GM19328 (cell line): ENCODE measurements at regions not wholly inside any gene's neighbourhood (a gene's known extent, or its start where the extent isn't known, plus 50 kb on each side); places are given as distances from the start of the nearest gene placed in this dataset.
A peak's percentile ranks its signal among the peaks of the same experiment; 100 is the strongest.
"Not testable (repeated sequence)": the region's sequence is repeated elsewhere in the genome, so short reads cannot be mapped to it uniquely, and the experiment has no call there.

ENCODE experiments used
- ATAC-seq: cut with Tn5 transposase; IDR thresholded peaks from one replicate; pipeline ENCODE4 v1.9.1; 2021; ENCODE audit warnings: mild to moderate bottlenecking, moderate library complexity; ENCODE audit not compliant: unreplicated experiment

GRCh38 chr3:59508273-59508672 lies 458.4 kb upstream of the CFAP20DC start:
- ATAC-seq: no peak

DNA sequence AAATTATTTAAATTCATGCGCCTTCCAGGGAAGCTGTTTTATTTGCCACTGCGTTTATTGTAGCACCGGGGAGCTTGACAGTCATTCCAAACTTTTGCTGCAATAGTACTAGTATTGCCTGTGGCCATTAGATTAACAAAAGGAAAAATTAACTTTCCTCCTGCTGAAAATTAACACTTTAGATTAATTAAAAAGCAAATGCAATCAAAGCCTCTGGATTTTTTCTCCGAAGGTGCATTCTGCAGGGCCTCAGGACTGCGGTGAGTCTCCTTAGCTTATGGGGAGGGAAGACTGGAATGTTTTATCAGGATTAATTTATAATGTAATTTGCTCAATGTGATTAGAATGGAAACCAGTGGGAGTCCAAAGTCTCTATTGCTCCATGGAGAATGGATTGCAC lies 456.4 kb upstream of the CFAP20DC start:
- no peak for ATAC-seq

- no peak for ATAC-seq
Observed at GRCh38 chr3:59503441-59503840, 453.6 kb upstream of the CFAP20DC start.

GRCh38 chr3:59502806-59503205 lies 453.0 kb upstream of the CFAP20DC start:
- no peak for ATAC-seq

DNA sequence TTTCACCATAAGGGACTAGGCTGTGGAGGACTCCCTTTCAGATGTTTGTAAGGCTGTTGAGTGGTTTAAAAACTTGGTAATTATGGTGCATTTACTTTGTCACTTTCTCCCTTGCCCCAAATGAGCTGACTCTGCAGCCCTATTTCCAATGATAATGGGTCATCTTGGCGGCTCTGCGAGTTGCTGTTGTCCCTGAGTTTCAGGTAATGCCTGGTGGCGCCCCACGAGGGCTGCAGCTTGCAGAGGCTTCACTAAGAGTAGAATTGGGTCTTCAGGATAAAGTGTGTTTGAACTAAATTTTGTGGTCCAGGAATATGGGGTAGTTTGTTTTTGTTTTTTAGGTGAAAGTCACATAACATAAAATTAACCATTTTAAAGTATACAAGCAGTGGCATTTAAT lies 450.1 kb upstream of the CFAP20DC start:
- ATAC-seq: no peak

DNA sequence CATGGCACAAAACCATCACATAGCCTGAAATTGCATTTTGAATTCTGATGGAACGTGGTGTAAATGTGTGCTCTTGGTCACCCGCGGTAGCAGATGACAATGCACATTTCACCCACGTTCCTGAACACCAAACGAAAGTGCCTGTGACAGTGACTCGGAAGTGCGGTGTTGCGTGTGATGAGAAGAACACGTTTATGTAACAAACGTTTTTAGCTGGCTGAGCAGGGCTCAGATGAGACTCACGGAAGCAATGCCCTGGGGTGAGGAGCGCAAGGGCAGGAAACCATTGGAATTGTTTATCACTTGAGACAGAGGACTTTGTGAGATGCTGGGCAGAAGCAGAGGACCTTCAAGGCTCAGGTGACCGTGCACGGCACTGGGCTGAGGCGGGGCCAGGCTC lies 449.2 kb upstream of the CFAP20DC start:
- ATAC-seq: no peak

DNA sequence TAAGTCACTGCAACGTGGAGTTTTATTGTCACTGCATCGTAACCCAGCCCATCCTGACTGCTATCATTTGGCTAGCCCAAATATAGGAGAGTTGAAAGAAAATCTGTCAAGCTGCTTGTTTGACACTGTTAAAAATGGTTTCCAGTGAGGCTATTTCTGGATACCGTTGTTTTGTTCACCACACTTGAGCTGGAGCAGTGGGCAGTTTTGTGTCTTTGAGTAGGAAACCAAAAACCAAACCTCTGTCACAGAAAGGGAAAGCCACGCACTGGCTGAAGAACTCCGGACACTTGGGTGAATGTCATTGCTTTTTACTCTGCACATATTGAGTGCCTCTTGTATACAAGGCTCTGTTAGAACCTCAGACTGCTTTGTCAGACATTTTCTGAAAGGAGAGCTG lies 446.4 kb upstream of the CFAP20DC start:
- no peak for ATAC-seq

DNA sequence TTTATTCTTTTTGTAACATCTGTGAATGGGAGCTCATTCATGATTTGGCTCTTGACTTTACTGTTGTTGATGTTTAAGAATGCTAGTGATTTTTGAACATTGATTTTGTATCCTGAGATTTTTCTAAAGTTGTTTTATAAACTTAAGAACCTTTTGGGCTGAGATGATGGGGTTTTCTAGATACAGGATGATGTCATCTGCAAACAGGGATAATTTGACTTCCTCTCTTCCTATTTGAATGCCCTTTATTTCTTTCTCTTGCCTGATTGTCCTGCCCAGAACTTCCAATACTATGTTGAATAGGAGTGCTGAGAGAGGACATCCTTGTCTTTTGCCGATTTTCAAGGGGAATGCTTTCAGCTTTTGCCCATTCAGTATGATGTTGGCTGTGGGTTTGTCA lies 445.1 kb upstream of the CFAP20DC start:
- ATAC-seq: not testable (repeated sequence)

DNA sequence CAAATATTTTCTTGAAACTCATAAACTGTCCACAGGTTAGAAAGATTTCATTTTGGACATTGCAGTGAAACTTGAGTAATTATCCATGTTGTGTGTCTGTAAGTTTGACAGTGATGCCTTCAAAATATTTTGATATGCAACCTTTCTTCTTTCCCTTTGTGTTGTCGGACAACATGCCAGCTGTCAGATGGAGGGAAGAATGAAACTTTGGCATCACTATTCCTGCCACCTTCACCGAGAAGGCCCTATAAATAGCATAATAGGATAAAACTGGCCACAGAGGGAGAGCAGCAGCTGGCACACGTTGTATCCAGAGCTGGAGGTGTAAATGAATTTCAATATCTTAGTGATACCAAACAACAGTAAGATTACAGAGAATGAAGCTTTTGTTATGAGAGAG lies 436.7 kb upstream of the CFAP20DC start:
- no peak for ATAC-seq

DNA sequence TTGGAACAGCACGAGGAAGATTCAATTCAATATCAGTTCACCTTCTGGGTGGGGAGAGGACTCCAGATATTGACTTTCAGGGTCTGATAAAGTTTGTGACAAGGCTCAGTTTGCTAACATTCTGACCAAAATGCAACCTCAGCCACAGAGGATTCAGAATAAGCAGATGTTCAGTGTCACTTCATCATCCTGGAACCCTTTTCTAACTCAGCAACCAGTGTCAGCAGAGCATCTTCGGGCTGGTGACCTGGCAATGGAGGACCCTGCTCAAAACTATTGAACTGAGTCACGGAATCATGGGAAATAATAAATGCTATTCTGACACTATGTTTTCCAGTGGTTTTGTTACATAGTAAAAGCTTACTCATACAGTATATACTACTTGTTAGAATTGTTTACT lies 433.4 kb upstream of the CFAP20DC start:
- no peak for ATAC-seq

DNA sequence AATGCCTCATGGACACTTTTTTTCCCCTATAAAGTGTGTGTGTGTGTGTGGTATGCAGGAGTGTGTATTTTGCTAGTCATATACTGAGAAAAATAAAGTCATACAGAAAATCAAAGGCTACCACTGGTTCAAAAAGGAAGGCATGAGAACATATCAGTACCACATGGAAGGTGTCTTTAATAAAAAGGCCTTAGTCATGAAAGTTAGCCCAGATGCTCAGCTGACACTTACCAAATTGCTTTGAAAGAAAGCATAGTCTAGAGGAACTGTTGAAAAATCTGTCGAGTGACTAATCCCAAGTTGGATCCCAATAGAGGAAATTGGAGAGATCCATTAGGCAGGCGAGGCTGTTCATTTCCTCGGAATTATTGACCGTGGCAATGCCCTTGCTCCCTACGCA lies 432.9 kb upstream of the CFAP20DC start:
- no peak for ATAC-seq

- ATAC-seq: no peak
Observed at GRCh38 chr3:59481776-59482400, 432.1 kb upstream of the CFAP20DC start.

DNA sequence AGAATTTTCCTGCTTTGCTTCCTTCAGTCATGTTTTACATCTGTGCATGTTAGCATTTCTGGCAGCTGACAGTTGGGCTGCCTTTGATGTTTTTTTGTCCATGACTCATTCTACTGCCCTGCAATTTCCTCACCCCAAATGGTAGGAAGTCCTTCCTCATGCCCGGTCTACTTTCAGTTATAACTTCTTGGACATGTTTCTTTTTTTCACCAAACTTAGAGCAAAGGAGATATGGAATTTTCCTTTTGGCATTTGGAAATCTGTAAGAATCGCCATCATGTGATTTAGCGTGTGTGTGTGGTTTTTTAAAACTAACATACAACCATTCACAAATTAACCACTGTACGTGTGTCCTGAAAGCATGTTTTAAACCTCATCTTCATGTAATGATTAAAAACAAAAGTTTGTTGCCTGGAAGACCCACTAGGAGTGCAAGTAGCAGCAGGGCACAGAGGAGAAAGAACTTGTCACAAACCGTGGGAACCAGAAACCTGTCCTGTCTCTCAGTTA lies 430.7 kb upstream of the CFAP20DC start:
- ATAC-seq: no peak

- ATAC-seq: peak; percentile 60
Observed at GRCh38 chr3:59473636-59474035, 423.8 kb upstream of the CFAP20DC start.

DNA sequence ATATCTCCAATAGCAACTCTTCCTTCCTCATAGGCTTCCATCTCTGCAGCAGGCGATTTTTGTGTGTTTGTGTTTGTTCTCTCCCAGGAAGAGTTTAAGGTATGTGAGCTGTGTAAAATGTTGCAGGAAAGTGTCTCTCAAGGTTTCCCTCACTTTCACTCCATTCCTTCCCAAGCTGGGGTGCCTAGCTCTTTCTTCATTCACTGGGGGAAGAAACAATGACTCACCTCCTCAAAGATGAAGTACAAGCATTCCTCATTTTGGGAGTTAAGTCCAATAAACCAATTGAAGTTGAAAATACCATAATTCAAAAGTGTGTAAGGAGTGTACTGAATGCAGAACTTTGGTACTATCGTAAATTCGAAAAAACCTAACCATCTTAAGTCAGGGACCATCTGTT lies 422.7 kb upstream of the CFAP20DC start:
- ATAC-seq: no peak

- ATAC-seq: no peak
Observed at GRCh38 chr3:59469948-59470723, 420.3 kb upstream of the CFAP20DC start.

- ATAC-seq: no peak
Observed at GRCh38 chr3:59467476-59467875, 417.7 kb upstream of the CFAP20DC start.

DNA sequence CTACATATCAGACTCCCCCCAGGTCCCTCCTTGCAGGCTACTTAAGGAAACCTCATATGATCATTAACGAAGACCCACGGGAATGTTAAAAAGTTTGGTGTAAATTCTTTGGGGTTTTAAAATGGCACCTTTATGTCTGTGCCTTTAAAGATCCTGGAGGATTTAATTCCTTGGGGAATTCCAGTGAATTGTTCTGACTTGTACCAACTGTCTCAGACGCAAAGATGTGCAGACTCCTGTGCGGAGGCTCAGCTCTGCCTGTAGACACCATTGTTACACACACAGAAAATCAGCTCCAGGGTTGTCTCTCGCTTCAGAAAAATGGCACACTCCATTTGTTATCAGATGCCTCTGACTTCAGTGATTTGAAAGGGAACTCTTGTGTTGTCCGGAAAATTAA lies 414.4 kb upstream of the CFAP20DC start:
- ATAC-seq: no peak

DNA sequence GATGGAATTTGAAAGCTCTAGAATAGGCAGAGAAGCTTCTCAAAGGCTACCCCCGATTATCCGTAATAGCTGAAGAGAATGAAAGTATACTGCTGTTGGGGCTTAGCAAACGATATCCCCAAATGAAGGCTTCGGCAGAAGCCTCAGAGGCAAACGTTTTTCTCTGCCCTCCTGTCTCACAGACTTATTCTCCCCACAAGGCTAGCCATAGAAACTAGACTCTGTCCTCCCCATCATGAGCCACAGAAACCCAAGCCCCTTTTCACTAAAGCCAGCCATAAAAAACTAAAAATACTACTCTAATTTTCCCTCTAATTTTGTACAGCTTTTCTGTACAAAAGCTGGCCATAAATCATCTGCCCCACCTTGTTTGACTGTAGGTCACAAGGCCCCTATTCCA lies 413.4 kb upstream of the CFAP20DC start:
- no peak for ATAC-seq

GRCh38 chr3:59460068-59460467 lies 410.2 kb upstream of the CFAP20DC start:
- ATAC-seq: no peak

GRCh38 chr3:59456852-59457485 lies 407.1 kb upstream of the CFAP20DC start:
- peak; percentile 88 for ATAC-seq
